ENCODE measurements at regions not wholly inside any gene's neighbourhood (a gene's known extent, or its start where the extent isn't known, plus 50 kb on each side); places are given as distances from the start of the nearest gene placed in this dataset.
"Not testable (repeated sequence)": the region's sequence is repeated elsewhere in the genome, so short reads cannot be mapped to it uniquely, and the experiment has no call there.

GRCh38 chr6:11403035-11403601, 134.4 kb upstream of the TMEM170B start:
- no peak for DNase-seq

GRCh38 chr6:11402581-11402980, 135.0 kb upstream of the TMEM170B start:
- not testable (repeated sequence) for DNase-seq

DNA sequence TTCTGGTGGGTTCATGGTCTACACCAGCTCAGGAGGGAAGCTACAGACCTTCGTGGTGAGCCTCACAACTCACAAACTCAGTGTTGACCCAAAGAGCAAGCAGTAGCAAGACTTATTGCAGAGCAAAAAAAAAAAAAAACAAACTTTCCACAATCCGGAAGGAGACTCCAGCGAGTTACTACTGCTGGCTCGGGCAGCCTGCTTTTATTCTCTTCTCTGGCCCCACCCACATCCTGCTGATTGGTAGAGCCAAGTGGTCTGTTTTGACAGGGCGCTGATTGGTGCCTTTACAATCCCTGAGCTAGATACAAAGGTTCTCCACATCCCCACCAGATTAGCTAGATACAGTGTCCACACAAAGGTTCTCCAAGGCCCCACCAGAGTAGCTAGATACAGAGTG, 135.6 kb upstream of the TMEM170B start:
- not testable (repeated sequence) for DNase-seq

GRCh38 chr6:11398451-11399326, 138.9 kb upstream of the TMEM170B start:
- no peak for DNase-seq

DNA sequence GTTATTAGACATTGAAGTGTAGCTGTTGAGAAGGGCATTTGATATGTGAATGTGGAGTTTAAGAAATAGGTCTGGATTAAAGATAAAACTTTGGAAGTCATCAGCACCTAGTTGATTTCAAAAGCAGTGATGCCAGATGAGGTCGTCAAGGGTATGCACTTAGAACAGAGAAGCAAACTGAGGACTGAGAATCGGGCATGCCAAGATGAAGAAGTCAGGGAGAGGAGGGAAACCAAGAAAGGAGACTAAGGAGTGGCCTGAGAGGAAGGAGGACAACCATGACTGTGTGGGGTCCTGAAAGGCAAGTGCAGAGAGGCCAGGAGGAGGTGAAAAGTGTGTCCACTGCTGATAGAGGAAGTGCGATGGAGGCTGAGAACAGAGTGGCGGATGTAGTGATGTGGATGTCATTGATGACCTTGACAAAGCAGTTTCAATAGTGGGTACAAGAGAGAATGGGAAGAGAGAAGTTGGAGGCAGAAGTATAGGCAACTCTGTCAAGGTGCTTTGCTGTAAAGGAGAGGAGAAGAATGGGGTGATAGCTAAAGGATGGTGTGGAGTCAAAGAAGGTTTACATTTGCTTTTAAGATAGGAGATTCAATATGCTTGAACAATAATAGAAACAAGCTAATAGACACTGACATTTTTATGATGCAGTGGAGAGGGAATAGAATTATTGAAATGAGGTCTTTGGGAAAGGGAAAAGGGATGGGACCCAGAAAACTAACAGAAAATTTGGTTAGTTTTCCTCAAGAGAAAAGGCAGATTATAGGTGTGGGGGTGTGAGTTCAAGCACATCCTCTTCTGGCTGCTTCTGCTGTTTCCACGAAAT, 139.7 kb upstream of the TMEM170B start:
- DNase-seq = no peak

DNA sequence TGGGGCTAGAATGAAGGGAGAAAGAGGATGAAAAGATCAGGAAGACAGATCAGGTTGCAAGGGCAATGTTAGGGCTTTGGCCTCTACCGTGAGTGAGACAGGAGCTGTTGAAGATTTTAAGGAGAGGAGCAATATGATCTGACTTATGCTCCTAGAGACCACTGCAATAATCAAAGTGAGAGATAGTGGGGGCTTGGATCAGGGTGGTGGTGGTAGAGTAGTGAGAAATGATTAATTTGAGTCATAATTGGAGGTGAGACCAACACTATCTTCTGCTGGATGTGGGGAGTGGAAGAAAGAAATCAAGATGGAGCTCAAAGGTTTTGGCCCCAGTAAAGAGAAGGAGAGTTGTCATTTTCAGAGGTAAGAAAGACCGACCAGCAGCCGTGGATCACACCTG, 140.7 kb upstream of the TMEM170B start:
- no peak for DNase-seq

DNA sequence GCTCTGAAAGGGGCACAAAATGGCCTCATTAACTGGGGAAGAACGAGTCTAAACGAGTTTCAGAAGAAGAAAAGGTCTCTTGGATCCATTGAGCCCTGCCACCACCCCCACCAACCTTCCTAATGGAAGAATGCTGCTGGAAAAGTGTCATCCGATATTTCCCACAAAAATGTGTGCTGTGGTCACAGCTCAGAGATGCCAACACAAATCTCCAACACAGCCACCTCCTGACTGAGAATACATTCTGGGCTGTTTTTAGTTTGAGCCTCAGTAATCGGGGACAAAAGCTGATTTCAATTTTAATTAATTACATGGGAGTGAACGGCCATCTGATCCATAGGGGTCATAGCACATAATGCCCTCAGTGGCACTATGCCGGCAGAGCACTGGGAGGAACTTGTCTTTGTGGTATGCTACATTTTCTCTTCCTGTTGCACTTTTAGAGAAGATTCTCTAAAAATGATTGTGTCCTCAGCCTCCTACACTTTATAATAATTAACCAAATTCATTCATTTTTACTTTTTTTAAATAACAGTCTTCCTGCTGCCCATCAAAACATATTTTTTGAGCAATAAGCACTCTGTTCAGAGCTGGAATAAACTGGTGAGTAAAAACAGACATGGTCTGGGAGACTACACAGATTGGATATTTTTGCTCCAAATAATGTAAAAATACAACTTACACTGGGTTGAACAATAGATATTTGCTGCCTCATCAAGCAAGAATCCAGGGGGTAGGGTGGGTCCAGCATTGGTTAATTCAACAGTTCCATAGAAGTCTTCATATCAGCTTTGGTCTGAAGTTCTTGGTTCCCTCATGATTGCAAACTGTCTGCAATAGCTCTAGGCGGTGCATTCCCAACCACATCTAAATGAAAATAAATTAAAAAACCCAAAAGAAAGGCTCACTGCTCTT, 143.6 kb upstream of the TMEM170B start:
- no peak for DNase-seq

DNA sequence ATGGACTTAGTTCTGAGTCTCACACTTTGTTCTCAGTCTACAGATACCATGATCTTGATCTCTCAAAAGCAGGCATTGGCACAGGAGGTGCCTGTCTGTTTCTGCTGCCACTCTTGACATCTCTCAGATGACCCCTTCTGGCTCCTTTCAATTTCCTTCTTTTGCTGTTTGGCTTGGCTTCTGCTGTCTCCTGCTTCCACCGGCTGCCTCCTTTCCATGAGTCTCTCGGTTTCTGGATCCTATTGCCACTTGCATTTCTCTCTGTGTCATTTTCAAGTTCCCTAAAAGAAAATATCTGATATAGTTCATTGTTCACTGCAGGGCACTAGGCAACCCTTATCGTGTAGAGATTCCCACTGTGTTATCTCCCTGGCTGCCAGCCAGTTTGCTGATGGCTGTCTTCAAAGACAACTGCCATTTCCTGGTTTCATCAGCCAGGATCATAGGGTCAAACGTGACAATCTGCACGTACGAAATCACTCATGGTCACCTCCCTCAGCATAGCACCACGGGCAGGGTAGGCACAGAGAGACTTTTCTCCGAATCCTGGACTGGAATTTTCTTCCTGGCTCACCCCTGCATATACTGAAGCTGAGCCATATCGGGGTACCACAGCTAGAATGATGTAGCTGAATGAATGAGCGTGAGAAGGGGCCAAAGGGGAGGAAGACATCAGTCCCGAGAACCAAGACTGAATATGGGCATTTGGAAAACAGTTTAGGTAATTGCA, 144.6 kb upstream of the TMEM170B start:
- DNase-seq = no peak

- no peak for DNase-seq
Observed at GRCh38 chr6:11391934-11392777, 145.4 kb upstream of the TMEM170B start.

- no peak for DNase-seq
Observed at GRCh38 chr6:11389977-11390376, 147.6 kb upstream of the TMEM170B start.

DNA sequence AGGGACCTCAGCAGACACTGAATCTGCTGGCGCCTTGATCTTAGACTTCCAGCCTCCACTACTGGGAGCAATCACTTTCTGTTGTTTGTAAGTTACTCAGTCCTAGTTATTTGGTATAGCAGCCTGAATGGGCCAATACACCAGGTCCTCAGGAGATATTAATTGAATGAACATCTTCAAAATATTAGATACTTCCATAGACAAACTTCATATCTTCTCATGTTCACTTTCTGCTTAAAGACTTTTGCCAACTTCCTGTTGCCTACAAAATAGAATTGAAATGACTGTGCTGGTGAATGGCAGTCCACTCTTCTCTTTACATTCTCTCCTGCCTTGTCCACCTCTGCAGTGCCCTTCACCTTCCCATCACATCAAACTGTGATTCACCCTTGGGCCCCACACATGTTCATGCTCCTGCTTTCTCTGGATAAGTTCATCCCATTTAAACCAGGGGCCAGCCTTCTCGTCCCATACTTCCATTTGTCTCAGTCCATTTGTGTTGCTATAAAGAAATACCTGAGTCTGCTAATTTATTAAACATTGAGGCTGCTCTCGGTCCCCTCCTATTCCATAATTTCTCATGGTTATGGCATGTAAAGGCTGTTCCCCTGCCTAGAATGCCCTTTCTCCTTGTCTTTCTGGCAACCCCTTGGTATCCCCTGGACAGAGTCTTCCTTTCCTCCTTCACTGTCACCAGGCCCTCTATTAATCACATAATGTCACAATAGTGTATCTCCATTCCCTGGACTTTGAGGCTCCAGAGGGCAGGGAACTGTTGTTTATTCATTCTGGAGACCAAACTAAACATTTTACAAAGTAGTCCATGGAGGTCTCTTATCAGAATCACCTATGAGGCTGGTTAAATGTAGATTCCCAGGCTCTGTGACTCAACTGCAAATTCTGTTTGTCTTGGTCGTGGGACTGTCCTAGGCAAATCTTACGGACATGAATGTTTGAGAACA, 148.3 kb upstream of the TMEM170B start:
- no peak for DNase-seq

GRCh38 chr6:11387707-11388430, 149.7 kb upstream of the TMEM170B start:
- no peak for DNase-seq

- no peak for DNase-seq
Observed at GRCh38 chr6:11386726-11387125, 150.8 kb upstream of the TMEM170B start.

DNA sequence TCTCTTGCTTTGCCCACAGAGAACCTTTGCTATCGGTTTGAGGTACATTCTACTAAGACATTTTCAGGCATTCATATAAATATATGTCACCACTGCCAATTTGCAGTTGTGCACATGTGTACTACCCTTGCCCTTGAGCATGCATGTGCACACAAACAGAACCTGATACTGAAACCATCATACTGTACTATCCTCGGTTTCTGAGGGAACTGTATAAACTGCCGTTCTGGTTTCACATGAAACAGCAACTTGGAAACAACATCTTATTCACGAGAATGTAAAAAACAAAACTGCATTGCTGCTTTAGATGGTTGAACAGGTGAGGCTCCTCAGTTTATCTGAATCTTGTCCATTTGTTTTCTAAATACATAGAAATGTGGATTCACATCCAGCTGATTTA, 151.2 kb upstream of the TMEM170B start:
- DNase-seq = no peak

DNA sequence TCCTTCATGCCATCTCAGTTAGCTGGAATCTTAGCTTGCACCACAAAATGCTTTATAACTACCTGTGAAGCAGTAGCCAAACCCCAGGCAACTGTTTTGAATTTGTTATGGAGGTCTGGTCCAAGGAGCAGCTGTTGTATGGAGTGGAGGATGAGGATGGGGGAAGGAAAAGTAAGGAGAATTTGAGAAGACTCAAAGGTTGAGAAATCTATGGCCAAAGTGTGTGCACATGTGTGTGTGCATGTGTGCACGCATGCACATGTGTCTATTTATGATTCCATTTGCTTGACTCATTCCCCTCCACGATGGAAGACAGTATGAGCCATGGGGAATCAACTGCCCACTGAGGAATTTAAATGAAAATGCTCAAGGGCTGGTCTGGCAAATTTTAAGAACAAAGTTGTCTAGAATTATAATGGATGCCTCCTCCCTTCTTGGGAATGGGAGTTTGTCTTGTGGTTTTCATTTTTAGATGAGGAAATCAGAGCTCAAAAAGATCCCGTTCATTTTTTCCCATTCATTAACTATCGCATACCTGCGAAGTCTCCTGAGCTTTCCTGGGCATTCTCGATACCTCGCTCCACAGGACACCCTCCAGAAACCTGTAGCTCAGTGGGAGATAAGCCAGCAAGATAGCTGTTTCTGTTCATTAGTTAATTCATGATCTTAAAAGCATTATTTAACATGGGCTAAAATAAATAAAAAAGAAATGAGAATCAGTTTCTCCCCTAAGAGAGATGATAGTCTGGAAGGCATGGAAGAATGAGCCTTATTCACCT, 152.3 kb upstream of the NEDD9 start:
- no peak for DNase-seq

DNA sequence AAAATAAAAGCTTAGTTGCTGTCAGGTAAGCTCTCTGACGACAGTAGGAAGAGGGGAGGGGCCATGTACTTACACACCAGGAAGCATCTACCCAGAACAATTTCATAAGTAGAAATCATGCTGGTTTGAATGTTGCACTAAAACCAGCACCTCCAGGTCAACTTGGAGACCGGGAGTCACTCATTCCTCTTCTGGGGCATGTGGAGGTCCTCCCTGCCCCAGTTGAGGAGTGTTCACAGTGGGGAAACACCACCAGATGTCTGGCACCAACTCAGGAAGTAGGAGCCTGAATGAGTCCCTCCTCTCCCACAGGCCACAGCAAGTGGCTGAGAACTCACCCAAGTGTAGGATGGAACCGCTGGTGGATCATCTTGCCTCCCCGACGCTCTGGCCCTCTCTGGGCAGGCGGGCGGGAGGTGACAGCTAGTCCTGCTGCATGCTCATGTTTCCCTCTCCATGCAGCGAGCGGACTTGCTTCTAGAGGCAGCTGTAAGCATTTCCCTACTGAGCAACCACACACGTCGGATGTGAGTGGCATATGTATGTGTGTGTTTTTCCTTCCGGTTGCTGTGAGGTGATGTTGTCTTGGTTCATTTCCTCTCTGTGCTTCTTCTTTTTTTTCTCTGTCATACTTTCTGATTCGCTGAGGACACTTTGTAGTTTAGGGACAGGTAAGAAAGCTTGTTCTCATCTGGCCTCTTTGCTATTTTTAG, 149.5 kb upstream of the NEDD9 start:
- DNase-seq = no peak

- DNase-seq = no peak
Observed at GRCh38 chr6:11380969-11381744, 148.7 kb upstream of the NEDD9 start.

All from NK-92 treated with Interleukin-12 subunit alpha and Interleukin-12 subunit beta, amount 100 ng/mL, for 24 hours (cell line).